MM.1S (cell line): ENCODE measurements at regions not wholly inside any gene's neighbourhood (a gene's known extent, or its start where the extent isn't known, plus 50 kb on each side); places are given as distances from the start of the nearest gene placed in this dataset.

Experiments
- DNase-seq: peaks from one replicate; pipeline ENCODE4 v3.0.0-alpha.2; 2015
- H2AFZ ChIP-seq: fragments of 300-600 bp; sonication (generic); 2 replicates; pipeline ENCODE4 v1.6.0; 2016; ENCODE audit warnings: antibody characterized with exemption, low read length
- H3F3A ChIP-seq: fragments of 300-600 bp; sonication (generic); 2 replicates; pipeline ENCODE4 v1.6.1; 2016; ENCODE audit warnings: mild to moderate bottlenecking, antibody characterized with exemption, low read length, moderate library complexity, mixed read lengths; ENCODE audit not compliant: insufficient read depth
- H3K27ac ChIP-seq: fragments of 300-600 bp; sonication (generic); 2 replicates; pipeline ENCODE4 v1.5.1; 2016; ENCODE audit warnings: mild to moderate bottlenecking, low read length
- H3K27me3 ChIP-seq: fragments of 300-600 bp; sonication (generic); replicated peaks from 2 replicates; pipeline ENCODE4 v1.6.0; 2016; ENCODE audit warnings: low read length; ENCODE audit not compliant: insufficient read depth
- H3K36me3 ChIP-seq: fragments of 300-600 bp; sonication (generic); replicated peaks from 2 replicates; pipeline ENCODE4 v1.6.1; 2016; ENCODE audit warnings: mild to moderate bottlenecking, low read length, mixed read lengths; ENCODE audit not compliant: insufficient read depth
- H3K4me1 ChIP-seq: fragments of 300-600 bp; sonication (generic); 2 replicates; pipeline ENCODE4 v1.6.1; 2016; ENCODE audit warnings: low read length, mixed read lengths
- H3K4me2 ChIP-seq: fragments of 300-600 bp; sonication (generic); 2 replicates; pipeline ENCODE4 v1.6.0; 2016; ENCODE audit warnings: low read depth, low read length
- H3K4me3 ChIP-seq: fragments of 300-600 bp; sonication (generic); 2 replicates; pipeline ENCODE4 v1.5.1; 2016; ENCODE audit warnings: low read length, mixed read lengths
- H3K79me2 ChIP-seq: fragments of 300-600 bp; sonication (generic); 2 replicates; pipeline ENCODE4 v1.6.1; 2016; ENCODE audit warnings: mixed run types, low read length, mixed read lengths
- H3K9ac ChIP-seq: fragments of 300-600 bp; sonication (generic); 2 replicates; pipeline ENCODE4 v1.6.1; 2016; ENCODE audit warnings: low read length, mixed read lengths
- H3K9me2 ChIP-seq: fragments of 300-600 bp; sonication (generic); replicated peaks from 2 replicates; pipeline ENCODE4 v1.6.1; 2016; ENCODE audit warnings: mild to moderate bottlenecking, low read length, mixed read lengths; ENCODE audit not compliant: insufficient read depth
- H3K9me3 ChIP-seq: fragments of 300-600 bp; sonication (generic); replicated peaks from 2 replicates; pipeline ENCODE4 v1.6.1; 2016; ENCODE audit warnings: mild to moderate bottlenecking, low read length, mixed read lengths; ENCODE audit not compliant: insufficient read depth
- H4K20me1 ChIP-seq: fragments of 300-600 bp; sonication (generic); 2 replicates; pipeline ENCODE4 v1.6.1; 2016; ENCODE audit warnings: mild to moderate bottlenecking, low read length, moderate library complexity, mixed read lengths; ENCODE audit not compliant: insufficient read depth
- EZH2 ChIP-seq: fragments of 300-600 bp; sonication (generic); optimal IDR thresholded peaks from 2 replicates; pipeline ENCODE3; 2017; ENCODE audit warnings: low read depth, mild to moderate bottlenecking, antibody characterized with exemption, low read length, mixed read lengths
- EZH2phosphoT487 ChIP-seq: fragments of 300-600 bp; sonication (generic); IDR thresholded peaks from 2 replicates; pipeline ENCODE4 v1.6.1; 2018; ENCODE audit warnings: antibody characterized with exemption, low read length
- TF ChIP-seq, protein P1 (sequence below): fragments of 300-600 bp; sonication (generic); IDR thresholded peaks from 2 replicates; pipeline ENCODE4 v1.5.1; 2016; ENCODE audit warnings: antibody characterized with exemption, low read length, mixed read lengths

DNA sequence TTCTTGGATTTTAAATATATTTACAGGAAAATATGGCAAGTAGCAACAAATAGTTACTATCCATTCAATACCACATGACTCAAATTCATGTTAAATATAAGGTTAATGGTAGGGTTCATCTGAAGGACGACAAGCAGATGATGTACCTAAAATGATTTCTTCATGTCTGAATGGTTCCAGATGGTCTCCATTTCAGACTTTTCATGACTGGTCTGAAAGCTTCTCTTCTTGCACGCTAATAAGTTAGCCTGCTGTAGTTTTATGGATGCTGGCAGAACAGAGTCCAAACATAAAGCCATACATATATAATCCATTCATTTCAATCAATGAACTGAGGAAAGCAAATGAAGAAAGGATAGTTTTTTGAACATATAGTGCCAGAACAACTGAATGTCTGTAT lies 257.0 kb upstream of the MGAT4C start:
- Histone ChIP-seq H3K4me1 (no peaks in the 10 kb centered on the region), H3K27ac (no peak overlapping the region), H3F3A (no peaks in the 10 kb centered on the region), H3K9ac (no peak overlapping the region), H3K9me2 (no peaks in the 10 kb centered on the region), H2AFZ (no peak overlapping the region), H3K36me3 (no peaks in the 10 kb centered on the region), H3K4me3 (no peak overlapping the region), H3K27me3 (no peaks in the 10 kb centered on the region), H4K20me1 (no peaks in the 10 kb centered on the region), H3K4me2 (no peak overlapping the region; the same call in 1 of the 2 replicates), H3K79me2 (no peaks in the 10 kb centered on the region), H3K9me3 (no peaks in the 10 kb centered on the region)
- no peak for TF ChIP-seq EZH2phosphoT487
- TF ChIP-seq, protein P1, sequence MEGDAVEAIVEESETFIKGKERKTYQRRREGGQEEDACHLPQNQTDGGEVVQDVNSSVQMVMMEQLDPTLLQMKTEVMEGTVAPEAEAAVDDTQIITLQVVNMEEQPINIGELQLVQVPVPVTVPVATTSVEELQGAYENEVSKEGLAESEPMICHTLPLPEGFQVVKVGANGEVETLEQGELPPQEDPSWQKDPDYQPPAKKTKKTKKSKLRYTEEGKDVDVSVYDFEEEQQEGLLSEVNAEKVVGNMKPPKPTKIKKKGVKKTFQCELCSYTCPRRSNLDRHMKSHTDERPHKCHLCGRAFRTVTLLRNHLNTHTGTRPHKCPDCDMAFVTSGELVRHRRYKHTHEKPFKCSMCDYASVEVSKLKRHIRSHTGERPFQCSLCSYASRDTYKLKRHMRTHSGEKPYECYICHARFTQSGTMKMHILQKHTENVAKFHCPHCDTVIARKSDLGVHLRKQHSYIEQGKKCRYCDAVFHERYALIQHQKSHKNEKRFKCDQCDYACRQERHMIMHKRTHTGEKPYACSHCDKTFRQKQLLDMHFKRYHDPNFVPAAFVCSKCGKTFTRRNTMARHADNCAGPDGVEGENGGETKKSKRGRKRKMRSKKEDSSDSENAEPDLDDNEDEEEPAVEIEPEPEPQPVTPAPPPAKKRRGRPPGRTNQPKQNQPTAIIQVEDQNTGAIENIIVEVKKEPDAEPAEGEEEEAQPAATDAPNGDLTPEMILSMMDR: no peak
- no peak for TF ChIP-seq EZH2
- DNase-seq: no peak

DNA sequence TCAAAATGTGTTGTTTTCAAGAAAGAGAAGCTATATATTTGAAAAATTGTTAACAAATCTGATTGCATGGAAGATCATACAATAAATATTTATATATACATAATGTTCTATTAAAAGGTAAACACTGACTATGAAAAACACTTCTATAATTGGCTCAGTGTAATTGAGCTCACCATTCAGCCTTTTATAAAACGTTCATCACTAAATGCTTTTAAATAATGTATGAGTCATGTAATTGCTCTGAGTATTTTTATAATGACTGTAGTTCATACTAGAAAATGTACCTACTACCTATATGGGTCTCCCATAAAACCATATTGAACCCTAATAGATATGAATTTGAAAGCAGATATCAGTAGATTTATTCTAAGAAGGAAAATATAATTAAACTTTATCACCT lies 240.4 kb upstream of the MGAT4C start:
- no peak for DNase-seq
- Histone ChIP-seq H3K79me2 (no peaks in the 10 kb centered on the region), H3K36me3 (no peaks in the 10 kb centered on the region), H3K27me3 (no peaks in the 10 kb centered on the region), H2AFZ (no peak overlapping the region), H3K9me3 (no peaks in the 10 kb centered on the region), H3F3A (no peaks in the 10 kb centered on the region), H3K4me1 (no peaks in the 10 kb centered on the region), H3K9me2 (no peaks in the 10 kb centered on the region), H4K20me1 (no peaks in the 10 kb centered on the region), H3K9ac (no peak overlapping the region), H3K27ac (no peak overlapping the region), H3K4me3 (no peak overlapping the region), H3K4me2 (no peak overlapping the region)
- no peak for TF ChIP-seq EZH2phosphoT487
- TF ChIP-seq EZH2: no peak
- TF ChIP-seq, protein P1: no peak

DNA sequence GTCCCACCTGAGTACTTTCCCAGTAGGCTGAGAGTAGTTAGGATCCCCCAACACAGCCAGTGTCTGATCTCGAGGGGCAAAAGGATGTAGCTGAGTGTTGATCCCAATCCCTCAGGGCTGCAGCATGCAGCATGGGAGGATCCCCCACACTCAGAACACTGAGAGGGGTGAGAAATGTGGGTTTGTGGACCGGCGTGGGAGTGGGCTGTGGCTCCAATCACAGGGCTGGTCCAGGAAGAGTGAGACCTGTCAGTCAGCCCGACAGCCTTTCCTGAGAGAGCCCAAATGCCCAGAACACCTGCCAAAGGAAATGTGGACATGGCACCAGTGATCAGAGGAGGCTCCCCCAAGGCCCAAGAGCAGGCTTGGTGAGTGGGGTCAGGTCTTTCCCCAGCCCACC lies 228.3 kb upstream of the MGAT4C start:
- H3K27ac ChIP-seq: no peak overlapping the region
- H3K9ac ChIP-seq: no peak overlapping the region
- DNase-seq: no peak
- H3K36me3 ChIP-seq: no peaks in the 10 kb centered on the region
- no peaks in the 10 kb centered on the region for H3K27me3 ChIP-seq
- TF ChIP-seq EZH2phosphoT487 (no peak), EZH2 (no peak)
- TF ChIP-seq, protein P1: no peak
- no peaks in the 10 kb centered on the region for H4K20me1 ChIP-seq
- no peaks in the 10 kb centered on the region for H3K9me2 ChIP-seq
- H3K4me1 ChIP-seq: no peaks in the 10 kb centered on the region
- H3K4me3 ChIP-seq: no peak overlapping the region
- no peaks in the 10 kb centered on the region for H3K79me2 ChIP-seq
- H3K4me2 ChIP-seq: no peak overlapping the region
- no peak overlapping the region for H2AFZ ChIP-seq
- no peaks in the 10 kb centered on the region for H3F3A ChIP-seq
- no peaks in the 10 kb centered on the region for H3K9me3 ChIP-seq
